Right renal pelvis (tissue), 4 donors: ENCODE measurements at regions not wholly inside any gene's neighbourhood (a gene's known extent, or its start where the extent isn't known, plus 50 kb on each side); places are given as distances from the start of the nearest gene placed in this dataset.
"Not testable (repeated sequence)": the region's sequence is repeated elsewhere in the genome, so short reads cannot be mapped to it uniquely, and the experiment has no call there.

Experiments used
- DNase-seq, 4 donors: peaks; one replicate each; pipeline ENCODE4 v3.0.0-alpha.2; 2013; ENCODE audit warnings: low read depth in 4 of 4, low spot score in 3 of 4, missing footprints in 1 of 4

GRCh38 chr16:61435346-61435745 is 600.9 kb downstream of the CDH8 start:
- DNase-seq, result no peak

GRCh38 chr16:61432421-61432820 is 603.8 kb downstream of the CDH8 start:
- no peak for DNase-seq

GRCh38 chr16:61421111-61421510 is 615.1 kb downstream of the CDH8 start:
- DNase-seq, result no peak

- no peak for DNase-seq
These were observed 616.4 kb downstream of the CDH8 start for GRCh38 chr16:61419791-61420190.

- not testable (repeated sequence) for DNase-seq
These were observed 617.4 kb downstream of the CDH8 start for GRCh38 chr16:61418802-61419201.

- no peak for DNase-seq
These were observed 621.1 kb downstream of the CDH8 start for GRCh38 chr16:61415126-61415525.

- DNase-seq, result no peak
These were observed 623.2 kb downstream of the CDH8 start for GRCh38 chr16:61413021-61413420.

- no peak for DNase-seq
These were observed 623.7 kb downstream of the CDH8 start for GRCh38 chr16:61412562-61412961.

- DNase-seq, result no peak
These were observed 626.6 kb downstream of the CDH8 start for GRCh38 chr16:61409604-61410003.

- no peak for DNase-seq
These were observed 632.9 kb downstream of the CDH8 start for GRCh38 chr16:61403386-61403785.

- no peak for DNase-seq
These were observed 644.3 kb downstream of the CDH8 start for GRCh38 chr16:61391896-61392295.

GRCh38 chr16:61390965-61391637 is 645.1 kb downstream of the CDH8 start:
- no peak for DNase-seq

GRCh38 chr16:61385392-61386071 is 650.7 kb downstream of the CDH8 start:
- no peak for DNase-seq

- no peak for DNase-seq
These were observed 653.8 kb downstream of the CDH8 start for GRCh38 chr16:61382435-61382834.

GRCh38 chr16:61379311-61379710 is 656.9 kb downstream of the CDH8 start:
- no peak for DNase-seq

GRCh38 chr16:61374071-61374470 is 662.2 kb downstream of the CDH8 start:
- no peak for DNase-seq

- no peak for DNase-seq
These were observed 664.4 kb downstream of the CDH8 start for GRCh38 chr16:61371881-61372280.

- DNase-seq, result no peak
These were observed 664.9 kb downstream of the CDH8 start for GRCh38 chr16:61371388-61371787.

GRCh38 chr16:61370564-61370963 is 665.7 kb downstream of the CDH8 start:
- DNase-seq, result no peak

- no peak for DNase-seq
These were observed 670.2 kb downstream of the CDH8 start for GRCh38 chr16:61366006-61366405.

- DNase-seq, result no peak
These were observed 671.2 kb downstream of the CDH8 start for GRCh38 chr16:61364990-61365389.

- DNase-seq, result no peak
These were observed 673.7 kb downstream of the CDH8 start for GRCh38 chr16:61362585-61362984.
